ENCODE measurements at regions not wholly inside any gene's neighbourhood (a gene's known extent, or its start where the extent isn't known, plus 50 kb on each side); places are given as distances from the start of the nearest gene placed in this dataset.

- no peak for TF ChIP-seq CTCF (IDR thresholded peaks at IDR 0.05; ENCODE audit: insufficient read depth, low read depth, low read length)
- no peak for DNase-seq (ENCODE audit: low read depth)
- no peak overlapping the region for H3K4me3 ChIP-seq (ENCODE audit: low read depth, low read length)
Measured at GRCh38 chr7:156006024-156006423, 193.8 kb upstream of the SHH start.

GRCh38 chr7:156005202-156005691 is 193.0 kb upstream of the SHH start:
- H3K4me3 ChIP-seq (ENCODE audit: low read depth, low read length) = no peak overlapping the region
- no peak for TF ChIP-seq CTCF (IDR thresholded peaks at IDR 0.05; ENCODE audit: insufficient read depth, low read depth, low read length)
- DNase-seq (ENCODE audit: low read depth) = no peak

- TF ChIP-seq CTCF (IDR thresholded peaks at IDR 0.05; ENCODE audit: insufficient read depth, low read depth, low read length) = no peak
- DNase-seq (ENCODE audit: low read depth) = no peak
- H3K4me3 ChIP-seq (ENCODE audit: low read depth, low read length) = no peak overlapping the region
Measured at GRCh38 chr7:156004265-156005201, 192.3 kb upstream of the SHH start.

GRCh38 chr7:156003220-156004162 is 191.2 kb upstream of the SHH start:
- TF ChIP-seq CTCF (IDR thresholded peaks at IDR 0.05; ENCODE audit: insufficient read depth, low read depth, low read length) = no peak
- H3K4me3 ChIP-seq (ENCODE audit: low read depth, low read length) = no peak overlapping the region
- no peak for DNase-seq (ENCODE audit: low read depth)

GRCh38 chr7:156002362-156003066 is 190.3 kb upstream of the SHH start:
- H3K4me3 ChIP-seq (ENCODE audit: low read depth, low read length) = no peak overlapping the region
- DNase-seq (ENCODE audit: low read depth) = no peak
- no peak for TF ChIP-seq CTCF (IDR thresholded peaks at IDR 0.05; ENCODE audit: insufficient read depth, low read depth, low read length)
